HEK293 (cell line): ENCODE measurements at regions not wholly inside any gene's neighbourhood (a gene's known extent, or its start where the extent isn't known, plus 50 kb on each side); places are given as distances from the start of the nearest gene placed in this dataset.

Experiments
- CTCF ChIA-PET: fragments of 350-600 bp; formaldehyde crosslinking; extraction: SDS; loops from one replicate; lab custom pipeline; 2021; ENCODE audit warnings: antibody characterized with exemption; lab: Yijun Ruan, JAX
- POLR2A ChIA-PET: fragments of 300-600 bp; formaldehyde crosslinking; extraction: SDS; loops from one replicate; lab custom pipeline; 2020; ENCODE audit warnings: antibody characterized with exemption, inconsistent platforms; lab: Yijun Ruan, JAX
- H3K27ac ChIP-seq: fragments of 200-500 bp; sonication (Bioruptor generic); 2 replicates; pipeline ENCODE4 v1.5.1; 2014; ENCODE audit warnings: low read depth, low read length, control low read depth, inconsistent platforms; ENCODE audit errors: extremely low read depth
- H3K36me3 ChIP-seq, 2 experiments: fragments of 200-500 bp in 1 of 2; sonication (Bioruptor generic) in 1 of 2; 1 replicate in 1 of 2; 2 replicates in 1 of 2; pipeline ENCODE4 v1.5.1; 2014 to 2017; ENCODE audit warnings: inconsistent platforms in 2 of 2, low read length in 2 of 2; ENCODE audit not compliant: control insufficient read depth in 2 of 2, insufficient read depth in 1 of 2
- H3K4me1 ChIP-seq: fragments of 200-500 bp; sonication (Bioruptor generic); 2 replicates; pipeline ENCODE4 v1.5.1; 2014; ENCODE audit warnings: mild to moderate bottlenecking, low read length, inconsistent platforms; ENCODE audit not compliant: control insufficient read depth, insufficient read depth
- H3K4me3 ChIP-seq: 2 replicates; pipeline ENCODE4 v1.5.1; 2011; ENCODE audit warnings: low read depth, mild to moderate bottlenecking, control low read depth, low read length, moderate library complexity
- H3K9me3 ChIP-seq: fragments of 200-500 bp; sonication (Bioruptor generic); 2 replicates; pipeline ENCODE4 v1.5.1; 2014; ENCODE audit warnings: low read depth, low read length, inconsistent platforms; ENCODE audit not compliant: control insufficient read depth, insufficient read depth
- BCL11A ChIP-seq: fragments of 450-650 bp; formaldehyde crosslinking; IDR thresholded peaks from 2 replicates; pipeline ENCODE4 v1.5.1; 2016; ENCODE audit warnings: low read depth, missing biosample characterization, missing genetic modification characterization
- BCL11B ChIP-seq: fragments of 450-650 bp; formaldehyde crosslinking; IDR thresholded peaks from 2 replicates; pipeline ENCODE4 v1.5.1; 2016; ENCODE audit warnings: low read depth, missing biosample characterization, missing genetic modification characterization
- EGR2 ChIP-seq: fragments of 450-650 bp; formaldehyde crosslinking; IDR thresholded peaks from 2 replicates; pipeline ENCODE4 v1.5.1; 2016; ENCODE audit warnings: low read depth, missing biosample characterization, missing genetic modification characterization
- IKZF3 ChIP-seq: fragments of 450-650 bp; IDR thresholded peaks from 2 replicates; pipeline ENCODE4 v1.5.0; 2018; ENCODE audit warnings: missing biosample characterization, mild to moderate bottlenecking, missing genetic modification characterization, moderate library complexity
- KLF17 ChIP-seq: fragments of 450-650 bp; formaldehyde crosslinking; IDR thresholded peaks from 2 replicates; pipeline ENCODE4 v1.5.1; 2016; ENCODE audit warnings: missing biosample characterization, missing genetic modification characterization
- SP7 ChIP-seq: fragments of 450-650 bp; formaldehyde crosslinking; IDR thresholded peaks from 2 replicates; pipeline ENCODE4 v1.5.1; 2016; ENCODE audit warnings: missing biosample characterization, missing genetic modification characterization
- ZFP41 ChIP-seq: fragments of 450-650 bp; formaldehyde crosslinking; IDR thresholded peaks from 2 replicates; pipeline ENCODE4 v1.5.1; 2016; ENCODE audit warnings: missing biosample characterization, missing genetic modification characterization, borderline replicate concordance
- ZNF174 ChIP-seq: fragments of 450-650 bp; formaldehyde crosslinking; IDR thresholded peaks from 2 replicates; pipeline ENCODE4 v1.5.0; 2017; ENCODE audit warnings: missing biosample characterization, mild to moderate bottlenecking, missing genetic modification characterization
- ZNF248 ChIP-seq: fragments of 450-650 bp; formaldehyde crosslinking; IDR thresholded peaks from 2 replicates; pipeline ENCODE4 v1.5.1; 2017; ENCODE audit warnings: missing biosample characterization, missing genetic modification characterization
- ZNF266 ChIP-seq: fragments of 450-650 bp; formaldehyde crosslinking; IDR thresholded peaks from 2 replicates; pipeline ENCODE4 v1.5.1; 2016; ENCODE audit warnings: missing biosample characterization, missing genetic modification characterization, low read depth
- ZNF292 ChIP-seq: fragments of 450-650 bp; formaldehyde crosslinking; IDR thresholded peaks from 2 replicates; pipeline ENCODE4 v1.5.1; 2016; ENCODE audit warnings: low read depth, missing biosample characterization, missing genetic modification characterization, borderline replicate concordance
- ZNF48 ChIP-seq: fragments of 450-650 bp; formaldehyde crosslinking; IDR thresholded peaks from 2 replicates; pipeline ENCODE4 v1.5.1; 2016; ENCODE audit warnings: missing biosample characterization, missing genetic modification characterization
- ZNF518A ChIP-seq: fragments of 450-650 bp; formaldehyde crosslinking; conservative IDR thresholded peaks from 2 replicates; pipeline ENCODE4 v1.5.1; 2016; ENCODE audit warnings: low read depth, missing biosample characterization, missing genetic modification characterization
- ZNF544 ChIP-seq: fragments of 450-650 bp; formaldehyde crosslinking; IDR thresholded peaks from 2 replicates; pipeline ENCODE4 v1.5.0; 2017; ENCODE audit warnings: missing biosample characterization, missing genetic modification characterization
- ZNF548 ChIP-seq: fragments of 450-650 bp; formaldehyde crosslinking; IDR thresholded peaks from 2 replicates; pipeline ENCODE4 v1.5.1; 2016; ENCODE audit warnings: missing biosample characterization, missing genetic modification characterization
- ZNF585B ChIP-seq: fragments of 450-650 bp; formaldehyde crosslinking; IDR thresholded peaks from 2 replicates; pipeline ENCODE4 v1.5.1; 2016; ENCODE audit warnings: missing biosample characterization, missing genetic modification characterization
- ZNF654 ChIP-seq: fragments of 450-650 bp; formaldehyde crosslinking; IDR thresholded peaks from 2 replicates; pipeline ENCODE4 v1.5.1; 2016; ENCODE audit warnings: low read depth, missing biosample characterization, missing genetic modification characterization
- ZNF658 ChIP-seq: fragments of 450-650 bp; formaldehyde crosslinking; IDR thresholded peaks from 2 replicates; pipeline ENCODE4; 2016; ENCODE audit warnings: missing biosample characterization, missing genetic modification characterization
- ZNF830 ChIP-seq: fragments of 450-650 bp; IDR thresholded peaks from 2 replicates; pipeline ENCODE4 v1.5.0; 2018; ENCODE audit warnings: missing biosample characterization, missing genetic modification characterization, low read depth, mild to moderate bottlenecking, moderate library complexity
- ZSCAN30 ChIP-seq: fragments of 450-650 bp; IDR thresholded peaks from 2 replicates; pipeline ENCODE4 v1.5.1; 2018; ENCODE audit warnings: missing biosample characterization, mild to moderate bottlenecking, missing genetic modification characterization, moderate library complexity
- ZXDB ChIP-seq: fragments of 450-650 bp; formaldehyde crosslinking; IDR thresholded peaks from 2 replicates; pipeline ENCODE4 v1.5.1; 2016; ENCODE audit warnings: missing biosample characterization, missing genetic modification characterization
- TF ChIP-seq, protein P1 (sequence below): fragments of 450-650 bp; formaldehyde crosslinking; IDR thresholded peaks from 2 replicates; pipeline ENCODE4 v1.5.1; 2016; ENCODE audit warnings: missing biosample characterization, missing genetic modification characterization
- TF ChIP-seq, protein P2 (sequence below): fragments of 450-650 bp; formaldehyde crosslinking; IDR thresholded peaks from 2 replicates; pipeline ENCODE4 v1.5.1; 2016; ENCODE audit warnings: missing biosample characterization, missing genetic modification characterization
- TF ChIP-seq, protein P3 (sequence below): fragments of 450-650 bp; formaldehyde crosslinking; IDR thresholded peaks from 2 replicates; pipeline ENCODE4 v1.5.1; 2016; ENCODE audit warnings: missing biosample characterization, missing genetic modification characterization, borderline replicate concordance

DNA sequence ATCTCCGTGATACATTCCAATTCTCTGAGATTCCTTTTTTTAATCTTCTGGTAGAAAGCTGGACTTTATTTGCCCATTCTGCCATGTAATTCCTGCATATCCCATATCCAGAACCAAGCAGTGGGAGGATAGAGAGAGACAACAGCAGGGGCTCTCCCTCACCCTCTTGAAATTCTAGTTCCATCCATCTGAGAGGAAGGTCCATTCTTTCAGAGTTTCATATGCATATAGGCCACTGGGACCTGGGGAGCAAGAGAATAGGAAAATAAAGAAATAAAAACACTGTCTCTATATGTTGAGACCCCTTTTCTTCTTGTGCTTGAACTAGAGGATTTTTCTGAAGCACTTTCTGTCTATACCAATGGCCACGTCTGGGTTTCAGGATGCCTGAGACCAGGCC lies 147.9 kb upstream of the STMND1 start (continued):
- no peak for TF ChIP-seq KLF17 (tag by site-specific recombination)
- no peak for TF ChIP-seq ZNF292 (tag by site-specific recombination)
- TF ChIP-seq ZSCAN30 = no peak
- no peak for TF ChIP-seq SP7 (tag by site-specific recombination)
- no peak for TF ChIP-seq ZNF658
- no peak for TF ChIP-seq ZNF518A (tag by site-specific recombination)
- TF ChIP-seq, protein P1, sequence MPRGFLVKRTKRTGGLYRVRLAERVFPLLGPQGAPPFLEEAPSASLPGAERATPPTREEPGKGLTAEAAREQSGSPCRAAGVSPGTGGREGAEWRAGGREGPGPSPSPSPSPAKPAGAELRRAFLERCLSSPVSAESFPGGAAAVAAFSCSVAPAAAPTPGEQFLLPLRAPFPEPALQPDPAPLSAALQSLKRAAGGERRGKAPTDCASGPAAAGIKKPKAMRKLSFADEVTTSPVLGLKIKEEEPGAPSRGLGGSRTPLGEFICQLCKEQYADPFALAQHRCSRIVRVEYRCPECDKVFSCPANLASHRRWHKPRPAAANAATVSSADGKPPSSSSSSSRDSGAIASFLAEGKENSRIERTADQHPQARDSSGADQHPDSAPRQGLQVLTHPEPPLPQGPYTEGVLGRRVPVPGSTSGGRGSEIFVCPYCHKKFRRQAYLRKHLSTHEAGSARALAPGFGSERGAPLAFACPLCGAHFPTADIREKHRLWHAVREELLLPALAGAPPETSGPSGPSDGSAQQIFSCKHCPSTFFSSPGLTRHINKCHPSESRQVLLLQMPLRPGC = no peak
- TF ChIP-seq ZXDB (tag by site-specific recombination) = no peak
- TF ChIP-seq IKZF3 = no peak

- CTCF ChIA-PET = interaction anchor here (0.6 to 7.1 kb wide), 3 partner anchors 10 to 190 kb away, joined by 3 to 60 read pairs (median 5); no protein-coding TSS in a partner anchor
- TF ChIP-seq ZNF830 (tag by site-specific recombination) (no peak), BCL11A (no peak), ZNF654 (no peak), ZNF248 (tag by site-specific recombination) (no peak), ZFP41 (no peak), BCL11B (tag by site-specific recombination) (no peak), ZNF548 (no peak), ZNF48 (tag by site-specific recombination) (no peak), ZNF585B (no peak), ZNF544 (no peak), ZNF266 (no peak), EGR2 (tag by site-specific recombination) (no peak), ZNF174 (tag by site-specific recombination) (no peak)
- TF ChIP-seq, protein P2, sequence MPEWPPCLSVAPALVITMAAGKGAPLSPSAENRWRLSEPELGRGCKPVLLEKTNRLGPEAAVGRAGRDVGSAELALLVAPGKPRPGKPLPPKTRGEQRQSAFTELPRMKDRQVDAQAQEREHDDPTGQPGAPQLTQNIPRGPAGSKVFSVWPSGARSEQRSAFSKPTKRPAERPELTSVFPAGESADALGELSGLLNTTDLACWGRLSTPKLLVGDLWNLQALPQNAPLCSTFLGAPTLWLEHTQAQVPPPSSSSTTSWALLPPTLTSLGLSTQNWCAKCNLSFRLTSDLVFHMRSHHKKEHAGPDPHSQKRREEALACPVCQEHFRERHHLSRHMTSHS (tag by site-specific recombination) = no peak
- TF ChIP-seq, protein P3, sequence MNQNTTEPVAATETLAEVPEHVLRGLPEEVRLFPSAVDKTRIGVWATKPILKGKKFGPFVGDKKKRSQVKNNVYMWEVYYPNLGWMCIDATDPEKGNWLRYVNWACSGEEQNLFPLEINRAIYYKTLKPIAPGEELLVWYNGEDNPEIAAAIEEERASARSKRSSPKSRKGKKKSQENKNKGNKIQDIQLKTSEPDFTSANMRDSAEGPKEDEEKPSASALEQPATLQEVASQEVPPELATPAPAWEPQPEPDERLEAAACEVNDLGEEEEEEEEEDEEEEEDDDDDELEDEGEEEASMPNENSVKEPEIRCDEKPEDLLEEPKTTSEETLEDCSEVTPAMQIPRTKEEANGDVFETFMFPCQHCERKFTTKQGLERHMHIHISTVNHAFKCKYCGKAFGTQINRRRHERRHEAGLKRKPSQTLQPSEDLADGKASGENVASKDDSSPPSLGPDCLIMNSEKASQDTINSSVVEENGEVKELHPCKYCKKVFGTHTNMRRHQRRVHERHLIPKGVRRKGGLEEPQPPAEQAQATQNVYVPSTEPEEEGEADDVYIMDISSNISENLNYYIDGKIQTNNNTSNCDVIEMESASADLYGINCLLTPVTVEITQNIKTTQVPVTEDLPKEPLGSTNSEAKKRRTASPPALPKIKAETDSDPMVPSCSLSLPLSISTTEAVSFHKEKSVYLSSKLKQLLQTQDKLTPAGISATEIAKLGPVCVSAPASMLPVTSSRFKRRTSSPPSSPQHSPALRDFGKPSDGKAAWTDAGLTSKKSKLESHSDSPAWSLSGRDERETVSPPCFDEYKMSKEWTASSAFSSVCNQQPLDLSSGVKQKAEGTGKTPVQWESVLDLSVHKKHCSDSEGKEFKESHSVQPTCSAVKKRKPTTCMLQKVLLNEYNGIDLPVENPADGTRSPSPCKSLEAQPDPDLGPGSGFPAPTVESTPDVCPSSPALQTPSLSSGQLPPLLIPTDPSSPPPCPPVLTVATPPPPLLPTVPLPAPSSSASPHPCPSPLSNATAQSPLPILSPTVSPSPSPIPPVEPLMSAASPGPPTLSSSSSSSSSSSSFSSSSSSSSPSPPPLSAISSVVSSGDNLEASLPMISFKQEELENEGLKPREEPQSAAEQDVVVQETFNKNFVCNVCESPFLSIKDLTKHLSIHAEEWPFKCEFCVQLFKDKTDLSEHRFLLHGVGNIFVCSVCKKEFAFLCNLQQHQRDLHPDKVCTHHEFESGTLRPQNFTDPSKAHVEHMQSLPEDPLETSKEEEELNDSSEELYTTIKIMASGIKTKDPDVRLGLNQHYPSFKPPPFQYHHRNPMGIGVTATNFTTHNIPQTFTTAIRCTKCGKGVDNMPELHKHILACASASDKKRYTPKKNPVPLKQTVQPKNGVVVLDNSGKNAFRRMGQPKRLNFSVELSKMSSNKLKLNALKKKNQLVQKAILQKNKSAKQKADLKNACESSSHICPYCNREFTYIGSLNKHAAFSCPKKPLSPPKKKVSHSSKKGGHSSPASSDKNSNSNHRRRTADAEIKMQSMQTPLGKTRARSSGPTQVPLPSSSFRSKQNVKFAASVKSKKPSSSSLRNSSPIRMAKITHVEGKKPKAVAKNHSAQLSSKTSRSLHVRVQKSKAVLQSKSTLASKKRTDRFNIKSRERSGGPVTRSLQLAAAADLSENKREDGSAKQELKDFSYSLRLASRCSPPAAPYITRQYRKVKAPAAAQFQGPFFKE = no peak
Observed at GRCh38 chr6:16953446-16953845, 148.4 kb upstream of the STMND1 start.

More at GRCh38 chr6:16953446-16953845, 148.4 kb upstream of the STMND1 start:
- Histone ChIP-seq H3K4me1 (no peaks in the 10 kb centered on the region; the same call in 1 of the 2 replicates), H3K9me3 (no peaks in the 10 kb centered on the region), H3K4me3 (no peak overlapping the region), H3K27ac (no peak overlapping the region), H3K36me3 (no peaks in the 10 kb centered on the region)
- POLR2A ChIA-PET = no interaction called here
